ENCODE measurements at regions not wholly inside any gene's neighbourhood (a gene's known extent, or its start where the extent isn't known, plus 50 kb on each side); places are given as distances from the start of the nearest gene placed in this dataset.

- TF ChIP-seq CTCF (conservative IDR thresholded peaks at IDR 0.05; ENCODE audit: low read depth, low read length) (no peak), EZH2 (IDR thresholded peaks at IDR 0.05; ENCODE audit: borderline replicate concordance, low read depth, low read length, poor library complexity, severe bottlenecking) (no peak)
These were observed 375.6 kb downstream of the AMY1C start for GRCh38 chr1:104125266-104125665.

Measured in A673 (cell line).